Vagina (tissue), 2 donors: ENCODE measurements at regions not wholly inside any gene's neighbourhood (a gene's known extent, or its start where the extent isn't known, plus 50 kb on each side); places are given as distances from the start of the nearest gene placed in this dataset.

Source experiments
- DNase-seq, 2 donors: peaks; one replicate each; pipeline ENCODE4 v3.0.0-alpha.2; 2017; ENCODE audit errors: extremely low spot score in 2 of 2
- H3K27ac ChIP-seq: fragments of 200-600 bp; sonication (generic); one replicate; pipeline ENCODE4 v1.5.1; 2019
- H3K27me3 ChIP-seq: fragments of 200-600 bp; sonication (generic); one replicate; pipeline ENCODE4 v1.5.1; 2019
- H3K36me3 ChIP-seq, 2 donors: fragments of 200-600 bp; sonication (generic); one replicate each; pipeline ENCODE4 v1.5.1; 2017 to 2019
- H3K4me1 ChIP-seq: fragments of 200-600 bp; sonication (generic); one replicate; pipeline ENCODE4 v1.5.1; 2019
- H3K4me3 ChIP-seq, 2 donors: fragments of 200-600 bp; sonication (generic); 1 replicate in 1 of 2; 2 replicates in 1 of 2; pipeline ENCODE4 v1.5.1; 2016 to 2019
- H3K9me3 ChIP-seq: fragments of 200-600 bp; sonication (generic); one replicate; pipeline ENCODE4 v1.5.1; 2019
- CTCF ChIP-seq, 3 experiments: fragments of 450-650 bp in 2 of 3; fragments of 200-600 bp in 1 of 3; sonication (generic) in 1 of 3; IDR thresholded peaks; one replicate each; pipeline ENCODE4 v1.5.1; 2017 to 2019; ENCODE audit warnings: antibody characterized with exemption in 3 of 3, mild to moderate bottlenecking in 2 of 3, moderate library complexity in 2 of 3
- POLR2A ChIP-seq, 2 donors: fragments of 450-650 bp; IDR thresholded peaks; one replicate each; pipeline ENCODE4 v1.6.1; 2017; ENCODE audit warnings: antibody characterized with exemption in 2 of 2, mild to moderate bottlenecking in 2 of 2, moderate library complexity in 2 of 2
- POLR2AphosphoS5 ChIP-seq, 2 donors: sonication (generic); formaldehyde crosslinking; IDR thresholded peaks; one replicate each; pipeline ENCODE4 v1.9.0; 2017; ENCODE audit warnings: antibody characterized with exemption in 2 of 2, mild to moderate bottlenecking in 2 of 2, low read depth in 1 of 2; ENCODE audit not compliant: insufficient read depth in 1 of 2
- intact Hi-C: fragments of 100-400 bp; cut with DNase I; formaldehyde crosslinking; loops from one replicate; pipeline ENCODE4 v1.15.1; 2023

- Histone ChIP-seq H3K27ac (no peak overlapping the region), H3K27me3 (no peaks in the 10 kb centered on the region), H3K4me1 (no peaks in the 10 kb centered on the region), H3K9me3 (no peaks in the 10 kb centered on the region), H3K36me3 (no peaks in the 10 kb centered on the region), H3K4me3 (no peak overlapping the region)
- no peak for DNase-seq
- no peak for TF ChIP-seq CTCF (IDR thresholded peaks at IDR 0.05)
- intact Hi-C loops, result loop anchor here (5.0 to 10.0 kb wide), 2 partner anchors 435 to 527 kb away; no protein-coding TSS in a partner anchor
Observed at GRCh38 chr15:77549576-77550288, 83.0 kb downstream of the LINGO1 start.

DNA sequence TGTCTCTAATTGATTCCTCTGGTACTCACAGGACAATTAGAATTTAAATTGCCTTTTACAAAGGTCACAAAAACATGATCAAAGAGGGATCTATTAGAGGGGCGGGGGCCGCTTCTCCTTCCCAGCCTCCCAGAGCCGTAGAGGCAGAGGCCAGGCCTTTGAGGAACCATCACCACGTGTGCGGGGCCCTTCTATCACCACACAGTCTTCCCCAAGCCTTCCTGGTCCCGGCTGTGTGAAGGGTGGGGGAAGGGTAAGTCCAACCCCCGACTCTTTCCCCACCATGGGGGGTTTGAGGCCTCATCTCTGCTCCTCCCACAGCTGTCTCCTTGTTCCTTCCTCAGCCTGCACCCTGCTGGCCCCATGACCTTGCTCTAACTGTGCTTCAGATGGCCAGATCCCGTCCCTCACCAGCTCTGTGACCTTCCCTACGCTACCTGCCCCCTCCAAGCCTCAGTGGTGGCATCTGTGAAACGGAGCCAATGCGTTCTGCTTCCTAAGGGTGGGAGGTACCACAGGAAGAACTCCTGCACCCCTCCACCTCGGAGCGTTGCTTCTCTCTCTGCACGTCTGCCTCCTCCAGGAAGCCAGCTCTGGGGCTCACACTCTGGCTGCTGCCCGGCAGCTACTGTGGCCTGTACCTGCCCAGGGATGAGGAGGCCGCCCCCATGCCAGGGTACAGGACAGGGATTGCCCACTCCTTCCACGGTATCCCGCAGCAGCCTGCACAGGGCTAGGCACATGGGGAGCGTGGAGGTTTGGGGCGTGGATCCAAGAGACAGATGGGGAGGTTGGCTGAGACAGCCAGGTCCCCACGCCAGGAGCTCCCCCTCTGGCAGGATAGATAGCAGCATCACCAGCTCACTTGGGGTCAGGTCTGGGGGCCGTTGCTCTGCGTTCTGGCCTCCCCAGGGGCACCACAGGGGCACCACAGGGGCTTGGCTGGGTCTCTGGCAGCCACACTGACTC lies 83.8 kb downstream of the LINGO1 start:
- intact Hi-C loops, result loop anchor here (5.0 to 10.0 kb wide), 2 partner anchors 434 to 527 kb away; no protein-coding TSS in a partner anchor
- no peak for DNase-seq
- Histone ChIP-seq H3K36me3 (no peaks in the 10 kb centered on the region), H3K9me3 (no peaks in the 10 kb centered on the region), H3K27ac (no peak overlapping the region), H3K4me3 (no peak overlapping the region), H3K4me1 (peaks cover under 1% of the 10 kb centered on the region), H3K27me3 (no peaks in the 10 kb centered on the region)
- TF ChIP-seq CTCF (IDR thresholded peaks at IDR 0.05) (no peak), POLR2A (IDR thresholded peaks at IDR 0.05) (no peak), POLR2AphosphoS5 (IDR thresholded peaks at IDR 0.05; ENCODE audit: insufficient read depth in 1 of 2, low read depth in 1 of 2) (no peak)

DNA sequence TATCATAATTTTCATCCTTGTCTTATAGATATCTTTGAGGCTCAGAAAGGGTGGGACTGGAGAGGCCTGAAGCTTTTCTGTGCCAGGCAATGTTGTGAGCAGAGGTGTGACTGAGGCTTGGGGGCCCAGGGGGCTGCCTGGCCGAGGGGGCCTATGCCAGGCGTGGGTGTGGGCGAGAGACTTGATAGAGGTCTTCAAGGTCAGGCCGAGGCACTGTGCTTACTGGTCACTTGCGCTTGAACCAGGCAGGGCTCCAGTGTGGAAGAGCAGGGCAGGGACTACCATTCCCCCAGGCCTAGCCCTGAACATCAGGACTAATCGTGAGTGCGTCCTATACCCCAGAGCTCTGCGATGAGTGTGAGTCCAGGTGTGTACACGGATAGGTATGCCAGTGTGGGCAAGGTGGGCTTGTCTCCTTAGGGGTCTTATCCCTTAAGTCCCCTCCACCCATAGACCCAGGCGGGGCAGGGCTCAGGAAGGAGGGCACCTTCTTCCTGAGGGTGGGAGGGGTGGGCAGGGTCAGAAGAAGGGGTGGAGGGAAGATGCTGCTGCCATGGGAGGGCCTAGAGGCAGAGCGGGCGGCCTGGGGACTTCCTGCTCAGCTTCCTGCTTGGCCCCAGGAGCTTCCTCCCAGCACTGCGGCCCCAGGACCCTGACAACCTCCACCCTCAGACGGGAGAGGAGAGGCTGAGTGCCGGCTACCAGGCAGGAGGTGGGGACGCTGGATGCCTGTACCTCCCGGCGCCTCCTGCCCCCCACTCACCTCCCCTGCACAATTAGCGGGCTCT lies 84.7 kb downstream of the LINGO1 start:
- DNase-seq, result no peak
- intact Hi-C loops, result loop anchor here (5.0 to 10.0 kb wide), 2 partner anchors 433 to 526 kb away; no protein-coding TSS in a partner anchor
- H3K27me3 ChIP-seq, result no peaks in the 10 kb centered on the region
- no peaks in the 10 kb centered on the region for H3K36me3 ChIP-seq
- no peak overlapping the region for H3K4me3 ChIP-seq
- TF ChIP-seq POLR2AphosphoS5 (IDR thresholded peaks at IDR 0.05; ENCODE audit: insufficient read depth in 1 of 2, low read depth in 1 of 2), result no peak
- TF ChIP-seq CTCF (IDR thresholded peaks at IDR 0.05), result no peak
- no peak for TF ChIP-seq POLR2A (IDR thresholded peaks at IDR 0.05)
- H3K9me3 ChIP-seq, result no peaks in the 10 kb centered on the region
- H3K4me1 ChIP-seq, result peaks cover 9% of the 10 kb centered on the region
- H3K27ac ChIP-seq, result no peak overlapping the region

GRCh38 chr15:77546870-77547269 lies 85.8 kb downstream of the LINGO1 start:
- Histone ChIP-seq H3K9me3 (no peaks in the 10 kb centered on the region), H3K4me3 (no peak overlapping the region), H3K27me3 (no peaks in the 10 kb centered on the region), H3K36me3 (no peaks in the 10 kb centered on the region), H3K4me1 (peaks cover 20% of the 10 kb centered on the region), H3K27ac (no peak overlapping the region)
- intact Hi-C loops, result loop anchor here (5.0 to 10.0 kb wide), 2 partner anchors 432 to 525 kb away; no protein-coding TSS in a partner anchor
- DNase-seq, result no peak
- no peak for TF ChIP-seq CTCF (IDR thresholded peaks at IDR 0.05)
